Loucy (cell line): ENCODE measurements at regions not wholly inside any gene's neighbourhood (a gene's known extent, or its start where the extent isn't known, plus 50 kb on each side); places are given as distances from the start of the nearest gene placed in this dataset.

Experiments used
- H2AFZ ChIP-seq: fragments of 200-600 bp; sonication (generic); 2 replicates; pipeline ENCODE4 v1.6.0; 2016; ENCODE audit warnings: antibody characterized with exemption, mild to moderate bottlenecking, low read length, moderate library complexity
- H3F3A ChIP-seq: fragments of 200-600 bp; 2 replicates; pipeline ENCODE4 v1.6.0; 2016; ENCODE audit warnings: antibody characterized with exemption, low read depth, mild to moderate bottlenecking
- H3K27me3 ChIP-seq: fragments of 200-600 bp; sonication (generic); 2 replicates; pipeline ENCODE4 v1.6.1; 2014; ENCODE audit warnings: low read length, mild to moderate bottlenecking; ENCODE audit not compliant: insufficient read depth, poor library complexity, severe bottlenecking
- H3K36me3 ChIP-seq: fragments of 200-600 bp; sonication (generic); 2 replicates; pipeline ENCODE4 v1.6.1; 2016; ENCODE audit warnings: low read length; ENCODE audit not compliant: insufficient read depth
- H3K4me1 ChIP-seq: fragments of 200-600 bp; sonication (generic); 2 replicates; pipeline ENCODE4 v1.5.1; 2014; ENCODE audit warnings: low read length, mild to moderate bottlenecking; ENCODE audit not compliant: insufficient read depth, poor library complexity, severe bottlenecking
- H3K4me2 ChIP-seq: fragments of 200-600 bp; sonication (generic); 2 replicates; pipeline ENCODE4 v1.6.0; 2014; ENCODE audit warnings: antibody characterized with exemption, low read length, low read depth, mild to moderate bottlenecking; ENCODE audit not compliant: poor library complexity, severe bottlenecking
- H3K4me3 ChIP-seq: fragments of 200-600 bp; sonication (generic); 2 replicates; pipeline ENCODE4 v1.5.1; 2014; ENCODE audit warnings: low read length, mild to moderate bottlenecking, mixed read lengths; ENCODE audit not compliant: poor library complexity, severe bottlenecking
- H3K79me2 ChIP-seq: fragments of 200-600 bp; sonication (generic); 2 replicates; pipeline ENCODE4 v1.6.1; 2014; ENCODE audit warnings: low read length; ENCODE audit not compliant: insufficient read depth
- H3K9ac ChIP-seq: fragments of 200-600 bp; sonication (generic); 2 replicates; pipeline ENCODE4 v1.6.0; 2014; ENCODE audit warnings: mild to moderate bottlenecking, low read depth, low read length, moderate library complexity; ENCODE audit not compliant: poor library complexity, severe bottlenecking
- H3K9me2 ChIP-seq: fragments of 200-600 bp; sonication (generic); replicated peaks from 2 replicates; pipeline ENCODE4 v1.6.1; 2016; ENCODE audit warnings: low read depth, low read length, mixed read lengths
- H3K9me3 ChIP-seq: fragments of 200-600 bp; sonication (generic); 2 replicates; pipeline ENCODE4 v1.6.1; 2014; ENCODE audit warnings: mild to moderate bottlenecking, antibody characterized with exemption, low read length, low read depth; ENCODE audit not compliant: insufficient read depth
- H4K20me1 ChIP-seq: fragments of 200-600 bp; sonication (generic); 2 replicates; pipeline ENCODE4 v1.6.0; 2014; ENCODE audit warnings: antibody characterized with exemption, low read length, mild to moderate bottlenecking; ENCODE audit not compliant: insufficient read depth, poor library complexity, severe bottlenecking
- EZH2phosphoT487 ChIP-seq: fragments of 200-600 bp; IDR thresholded peaks from 2 replicates; pipeline ENCODE4 v1.6.1; 2018; ENCODE audit warnings: antibody characterized with exemption, mild to moderate bottlenecking, moderate library complexity, borderline replicate concordance
- TF ChIP-seq, protein P1 (sequence below): fragments of 200-600 bp; sonication (generic); conservative IDR thresholded peaks from 2 replicates; pipeline ENCODE4 v1.5.1; 2014; ENCODE audit warnings: mild to moderate bottlenecking, antibody characterized with exemption, low read length

DNA sequence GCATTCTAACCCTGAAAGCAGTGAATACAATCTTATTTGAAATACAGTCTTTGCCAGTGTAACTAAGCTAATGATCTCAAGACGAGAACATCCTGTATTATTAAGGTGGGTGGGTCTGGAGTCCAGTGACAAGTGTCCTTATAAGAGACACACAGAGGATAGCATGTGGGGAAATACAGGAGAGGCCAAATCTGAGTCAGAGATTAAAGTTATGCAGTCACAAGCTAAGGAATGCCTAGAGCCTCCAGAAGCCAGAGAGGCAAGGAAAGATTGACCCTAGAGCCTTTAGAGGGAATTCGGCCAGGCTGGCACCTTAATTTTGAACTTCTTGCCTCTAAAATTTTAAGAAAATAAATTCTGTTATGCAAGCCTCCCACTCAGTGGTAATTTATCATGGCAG, 87.5 kb upstream of the HGF start:
- H3K9me3 ChIP-seq: no peaks in the 10 kb centered on the region

DNA sequence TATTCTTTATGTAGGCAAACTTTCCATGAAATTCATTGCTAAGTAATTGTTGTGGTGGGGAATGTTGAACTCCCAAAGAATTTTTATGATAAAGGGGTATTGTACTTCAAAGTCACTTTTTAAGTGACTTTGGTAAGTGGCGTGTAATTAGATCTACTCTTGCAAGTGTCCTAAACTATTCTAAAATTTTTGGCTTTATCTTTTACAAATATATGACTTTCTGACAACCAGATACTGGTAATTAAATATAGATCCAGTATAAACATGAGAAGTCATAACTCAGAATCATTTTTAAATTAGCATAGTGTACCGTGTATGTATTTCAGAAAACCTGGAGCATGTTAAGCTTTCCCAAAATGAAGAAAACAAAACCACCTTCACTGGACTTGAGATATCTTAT, 84.7 kb upstream of the HGF start:
- H4K20me1 ChIP-seq: no peaks in the 10 kb centered on the region
- no peak overlapping the region for H2AFZ ChIP-seq
- H3F3A ChIP-seq: no peaks in the 10 kb centered on the region
- no peaks in the 10 kb centered on the region for H3K79me2 ChIP-seq
- no peaks in the 10 kb centered on the region for H3K9me2 ChIP-seq
- H3K9ac ChIP-seq: no peak overlapping the region
- H3K4me3 ChIP-seq: no peak overlapping the region
- no peak for TF ChIP-seq EZH2phosphoT487
- TF ChIP-seq, protein P1, sequence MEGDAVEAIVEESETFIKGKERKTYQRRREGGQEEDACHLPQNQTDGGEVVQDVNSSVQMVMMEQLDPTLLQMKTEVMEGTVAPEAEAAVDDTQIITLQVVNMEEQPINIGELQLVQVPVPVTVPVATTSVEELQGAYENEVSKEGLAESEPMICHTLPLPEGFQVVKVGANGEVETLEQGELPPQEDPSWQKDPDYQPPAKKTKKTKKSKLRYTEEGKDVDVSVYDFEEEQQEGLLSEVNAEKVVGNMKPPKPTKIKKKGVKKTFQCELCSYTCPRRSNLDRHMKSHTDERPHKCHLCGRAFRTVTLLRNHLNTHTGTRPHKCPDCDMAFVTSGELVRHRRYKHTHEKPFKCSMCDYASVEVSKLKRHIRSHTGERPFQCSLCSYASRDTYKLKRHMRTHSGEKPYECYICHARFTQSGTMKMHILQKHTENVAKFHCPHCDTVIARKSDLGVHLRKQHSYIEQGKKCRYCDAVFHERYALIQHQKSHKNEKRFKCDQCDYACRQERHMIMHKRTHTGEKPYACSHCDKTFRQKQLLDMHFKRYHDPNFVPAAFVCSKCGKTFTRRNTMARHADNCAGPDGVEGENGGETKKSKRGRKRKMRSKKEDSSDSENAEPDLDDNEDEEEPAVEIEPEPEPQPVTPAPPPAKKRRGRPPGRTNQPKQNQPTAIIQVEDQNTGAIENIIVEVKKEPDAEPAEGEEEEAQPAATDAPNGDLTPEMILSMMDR: no peak
- no peaks in the 10 kb centered on the region for H3K27me3 ChIP-seq
- H3K4me1 ChIP-seq: peaks cover 16% of the 10 kb centered on the region
- H3K9me3 ChIP-seq: no peaks in the 10 kb centered on the region
- H3K36me3 ChIP-seq: no peaks in the 10 kb centered on the region
- no peak overlapping the region for H3K4me2 ChIP-seq

More for the DNA sequence above, 87.5 kb upstream of the HGF start:
- TF ChIP-seq, protein P1: no peak
- TF ChIP-seq EZH2phosphoT487: no peak
- Histone ChIP-seq H4K20me1 (no peaks in the 10 kb centered on the region), H3K9ac (no peak overlapping the region), H3K4me1 (peaks cover 19% of the 10 kb centered on the region), H3F3A (no peaks in the 10 kb centered on the region), H3K4me3 (no peak overlapping the region), H3K36me3 (no peaks in the 10 kb centered on the region), H3K4me2 (no peak overlapping the region), H3K79me2 (no peaks in the 10 kb centered on the region), H2AFZ (no peak overlapping the region), H3K27me3 (no peaks in the 10 kb centered on the region), H3K9me2 (no peaks in the 10 kb centered on the region)

DNA sequence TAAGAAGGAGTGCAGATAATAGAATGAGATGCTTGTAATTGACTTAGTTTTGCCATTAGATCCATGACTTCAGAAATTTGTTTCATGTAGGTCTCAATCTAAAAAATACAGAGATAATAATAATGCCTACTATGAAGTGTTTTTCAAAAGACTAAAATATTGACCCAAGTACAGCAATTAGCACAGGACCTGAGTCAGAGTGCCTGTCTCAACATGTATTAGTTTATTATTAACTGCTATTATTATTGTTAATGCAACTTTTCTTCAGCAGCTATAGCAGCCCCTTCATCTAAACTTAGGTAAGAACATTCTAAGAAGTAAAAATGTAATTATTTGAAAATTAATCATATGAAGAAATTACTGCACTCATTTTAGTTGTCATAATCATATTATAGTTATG, 82.9 kb upstream of the HGF start:
- H3K9me2 ChIP-seq: no peaks in the 10 kb centered on the region
- no peak overlapping the region for H2AFZ ChIP-seq
- H3K27me3 ChIP-seq: no peaks in the 10 kb centered on the region
- H4K20me1 ChIP-seq: no peaks in the 10 kb centered on the region
- H3K9ac ChIP-seq: no peak overlapping the region
- no peak overlapping the region for H3K4me2 ChIP-seq
- TF ChIP-seq EZH2phosphoT487: no peak
- TF ChIP-seq, protein P1: no peak
- H3K9me3 ChIP-seq: no peaks in the 10 kb centered on the region
- no peaks in the 10 kb centered on the region for H3K4me1 ChIP-seq
- no peaks in the 10 kb centered on the region for H3F3A ChIP-seq
- H3K79me2 ChIP-seq: no peaks in the 10 kb centered on the region
- H3K36me3 ChIP-seq: no peaks in the 10 kb centered on the region
- no peak overlapping the region for H3K4me3 ChIP-seq
